ENCODE measurements at regions not wholly inside any gene's neighbourhood (a gene's known extent, or its start where the extent isn't known, plus 50 kb on each side); places are given as distances from the start of the nearest gene placed in this dataset.

DNA sequence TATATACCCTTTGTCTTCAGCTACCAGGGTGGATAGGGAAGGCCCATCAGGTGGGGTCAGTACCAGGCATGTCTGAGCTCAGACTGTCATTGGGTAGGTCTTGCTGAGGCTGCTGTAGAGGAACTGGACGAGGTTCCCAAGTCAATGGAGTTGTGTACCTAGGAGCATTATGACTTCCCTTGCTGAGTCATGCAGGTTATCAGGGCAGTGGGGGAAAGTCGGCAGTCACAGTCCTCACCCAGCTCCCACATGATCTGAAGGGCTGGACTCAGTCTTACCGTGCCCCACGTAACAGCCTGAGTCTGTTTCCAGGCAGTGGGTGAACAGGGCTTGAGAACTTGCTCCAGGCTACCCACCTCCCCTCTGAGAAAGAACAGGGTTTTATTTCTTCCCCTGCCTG, 260.8 kb upstream of the COBL start:
- Histone ChIP-seq H3K27me3 (ENCODE audit: control insufficient read depth, low read length) (no peaks in the 10 kb centered on the region), H3K9me2 (replicated peaks; ENCODE audit: control insufficient read depth, low read length) (no peaks in the 10 kb centered on the region), H3K79me2 (ENCODE audit: control insufficient read depth, low read length) (no peaks in the 10 kb centered on the region), H3K9me3 (ENCODE audit: control insufficient read depth, insufficient read depth, low read length) (peaks cover 4% of the 10 kb centered on the region; the same call in 1 of the 2 replicates), H3K4me2 (ENCODE audit: low read length) (no peak overlapping the region), H4K20me1 (ENCODE audit: control insufficient read depth, insufficient read depth, low read depth, low read length) (no peaks in the 10 kb centered on the region), H3F3A (ENCODE audit: control insufficient read depth, insufficient read depth) (no peaks in the 10 kb centered on the region), H3K4me3 (ENCODE audit: low read length) (no peak overlapping the region), H3K4me1 (ENCODE audit: control insufficient read depth, low read length) (no peaks in the 10 kb centered on the region), H3K36me3 (ENCODE audit: control insufficient read depth, low read length) (no peaks in the 10 kb centered on the region), H3K27ac (ENCODE audit: low read depth, low read length) (no peak overlapping the region)
- TF ChIP-seq CTCF (IDR thresholded peaks at IDR 0.05; ENCODE audit: low read depth, low read length, poor library complexity, severe bottlenecking) (no peak), EZH2phosphoT487 (IDR thresholded peaks at IDR 0.05; ENCODE audit: borderline replicate concordance, low read length) (no peak)

GRCh38 chr7:51569581-51569980, 253.0 kb upstream of the COBL start:
- Histone ChIP-seq H3K27ac (ENCODE audit: low read depth, low read length) (no peak overlapping the region), H3F3A (ENCODE audit: control insufficient read depth, insufficient read depth) (no peaks in the 10 kb centered on the region), H3K79me2 (ENCODE audit: control insufficient read depth, low read length) (no peaks in the 10 kb centered on the region), H3K27me3 (ENCODE audit: control insufficient read depth, low read length) (no peaks in the 10 kb centered on the region), H3K4me2 (ENCODE audit: low read length) (no peak overlapping the region), H3K4me1 (ENCODE audit: control insufficient read depth, low read length) (no peaks in the 10 kb centered on the region), H3K4me3 (ENCODE audit: low read length) (no peak overlapping the region), H3K9me3 (ENCODE audit: control insufficient read depth, insufficient read depth, low read length) (peaks cover 4% of the 10 kb centered on the region; the same call in 1 of the 2 replicates), H3K9me2 (replicated peaks; ENCODE audit: control insufficient read depth, low read length) (no peaks in the 10 kb centered on the region), H4K20me1 (ENCODE audit: control insufficient read depth, insufficient read depth, low read depth, low read length) (no peaks in the 10 kb centered on the region), H3K36me3 (ENCODE audit: control insufficient read depth, low read length) (no peaks in the 10 kb centered on the region)
- TF ChIP-seq EZH2phosphoT487 (IDR thresholded peaks at IDR 0.05; ENCODE audit: borderline replicate concordance, low read length): no peak
- no peak for TF ChIP-seq CTCF (IDR thresholded peaks at IDR 0.05; ENCODE audit: low read depth, low read length, poor library complexity, severe bottlenecking)

- no peak overlapping the region for H3K27ac ChIP-seq (ENCODE audit: low read depth, low read length)
- H4K20me1 ChIP-seq (ENCODE audit: control insufficient read depth, insufficient read depth, low read depth, low read length): no peaks in the 10 kb centered on the region
- H3F3A ChIP-seq (ENCODE audit: control insufficient read depth, insufficient read depth): no peaks in the 10 kb centered on the region
- H3K27me3 ChIP-seq (ENCODE audit: control insufficient read depth, low read length): no peaks in the 10 kb centered on the region
- TF ChIP-seq CTCF (IDR thresholded peaks at IDR 0.05; ENCODE audit: low read depth, low read length, poor library complexity, severe bottlenecking) (no peak), EZH2phosphoT487 (IDR thresholded peaks at IDR 0.05; ENCODE audit: borderline replicate concordance, low read length) (no peak)
- H3K4me1 ChIP-seq (ENCODE audit: control insufficient read depth, low read length): no peaks in the 10 kb centered on the region
- H3K9me2 ChIP-seq (replicated peaks; ENCODE audit: control insufficient read depth, low read length): no peaks in the 10 kb centered on the region
- no peak overlapping the region for H3K4me3 ChIP-seq (ENCODE audit: low read length)
- no peak overlapping the region for H3K4me2 ChIP-seq (ENCODE audit: low read length)
- peaks cover 4% of the 10 kb centered on the region; the same call in 1 of the 2 replicates for H3K9me3 ChIP-seq (ENCODE audit: control insufficient read depth, insufficient read depth, low read length)
- no peaks in the 10 kb centered on the region for H3K79me2 ChIP-seq (ENCODE audit: control insufficient read depth, low read length)
- no peaks in the 10 kb centered on the region for H3K36me3 ChIP-seq (ENCODE audit: control insufficient read depth, low read length)
Measured at GRCh38 chr7:51569176-51569575, 252.6 kb upstream of the COBL start.

GRCh38 chr7:51551070-51551469, 234.5 kb upstream of the COBL start:
- no peak overlapping the region for H3K4me2 ChIP-seq (ENCODE audit: low read length)
- H3K9me2 ChIP-seq (replicated peaks; ENCODE audit: control insufficient read depth, low read length): no peaks in the 10 kb centered on the region
- no peaks in the 10 kb centered on the region for H3K79me2 ChIP-seq (ENCODE audit: control insufficient read depth, low read length)
- no peaks in the 10 kb centered on the region for H3K9me3 ChIP-seq (ENCODE audit: control insufficient read depth, insufficient read depth, low read length)
- no peaks in the 10 kb centered on the region for H3K27me3 ChIP-seq (ENCODE audit: control insufficient read depth, low read length)
- H3F3A ChIP-seq (ENCODE audit: control insufficient read depth, insufficient read depth): no peaks in the 10 kb centered on the region
- no peak overlapping the region for H3K4me3 ChIP-seq (ENCODE audit: low read length)
- H3K4me1 ChIP-seq (ENCODE audit: control insufficient read depth, low read length): no peaks in the 10 kb centered on the region
- TF ChIP-seq CTCF (IDR thresholded peaks at IDR 0.05; ENCODE audit: low read depth, low read length, poor library complexity, severe bottlenecking) (no peak), EZH2phosphoT487 (IDR thresholded peaks at IDR 0.05; ENCODE audit: borderline replicate concordance, low read length) (no peak)
- no peak overlapping the region for H3K27ac ChIP-seq (ENCODE audit: low read depth, low read length)
- H4K20me1 ChIP-seq (ENCODE audit: control insufficient read depth, insufficient read depth, low read depth, low read length): no peaks in the 10 kb centered on the region
- H3K36me3 ChIP-seq (ENCODE audit: control insufficient read depth, low read length): no peaks in the 10 kb centered on the region

All from DOHH2 (cell line).